Muscle layer of colon (tissue), 2 donors: ENCODE measurements at regions not wholly inside any gene's neighbourhood (a gene's known extent, or its start where the extent isn't known, plus 50 kb on each side); places are given as distances from the start of the nearest gene placed in this dataset.
"Not testable (repeated sequence)": the region's sequence is repeated elsewhere in the genome, so short reads cannot be mapped to it uniquely, and the experiment has no call there.

ENCODE experiments used
- H3K27ac ChIP-seq: one replicate; pipeline ENCODE4 v1.7.0; 2013; ENCODE audit warnings: low read depth, mild to moderate bottlenecking, low read length, moderate library complexity
- H3K27me3 ChIP-seq, 2 donors: one replicate each; pipeline ENCODE4 v1.7.0; 2013; ENCODE audit warnings: low read length in 2 of 2, mild to moderate bottlenecking in 2 of 2; ENCODE audit not compliant: insufficient read depth in 2 of 2, control insufficient read depth in 1 of 2
- H3K36me3 ChIP-seq: one replicate; pipeline ENCODE4 v1.7.0; 2013; ENCODE audit warnings: mild to moderate bottlenecking, low read length; ENCODE audit not compliant: insufficient read depth
- H3K4me1 ChIP-seq: one replicate; pipeline ENCODE4 v1.7.0; 2013; ENCODE audit warnings: mild to moderate bottlenecking, low read length; ENCODE audit not compliant: insufficient read depth
- H3K4me3 ChIP-seq, 2 donors: one replicate each; pipeline ENCODE4 v1.7.0; 2013; ENCODE audit warnings: low read length in 2 of 2, low read depth in 1 of 2, mild to moderate bottlenecking in 1 of 2, moderate library complexity in 1 of 2
- H3K9ac ChIP-seq: one replicate; pipeline ENCODE4 v1.7.0; 2013; ENCODE audit warnings: low read length
- H3K9me3 ChIP-seq: one replicate; pipeline ENCODE4 v1.7.0; 2013; ENCODE audit warnings: mild to moderate bottlenecking, low read length
- donor health status: abdominal sarcoma.
- donor health status: Adenocarcinoma of cecum.

- H3K4me3 ChIP-seq = no peak overlapping the region
- no peaks in the 10 kb centered on the region for H3K9me3 ChIP-seq
- H3K27ac ChIP-seq = no peak overlapping the region
- H3K36me3 ChIP-seq = no peaks in the 10 kb centered on the region
- H3K27me3 ChIP-seq = no peaks in the 10 kb centered on the region
- H3K4me1 ChIP-seq = no peaks in the 10 kb centered on the region
- no peak overlapping the region for H3K9ac ChIP-seq
Observed at GRCh38 chr12:89870413-89871184, 162.0 kb upstream of the ATP2B1 start.

GRCh38 chr12:89867611-89868010, 159.0 kb upstream of the ATP2B1 start:
- not testable (repeated sequence) for H3K4me3 ChIP-seq, H3K9ac ChIP-seq, H3K36me3 ChIP-seq, H3K4me1 ChIP-seq, H3K9me3 ChIP-seq, H3K27ac ChIP-seq, H3K27me3 ChIP-seq

GRCh38 chr12:89864411-89864810, 155.8 kb upstream of the ATP2B1 start:
- no peaks in the 10 kb centered on the region for H3K9me3 ChIP-seq
- H3K27ac ChIP-seq = no peak overlapping the region

GRCh38 chr12:89863968-89864367, 155.3 kb upstream of the ATP2B1 start:
- no peaks in the 10 kb centered on the region for H3K9me3 ChIP-seq
- H3K27me3 ChIP-seq = no peaks in the 10 kb centered on the region
- H3K36me3 ChIP-seq = no peaks in the 10 kb centered on the region
- no peak overlapping the region for H3K4me3 ChIP-seq
- H3K9ac ChIP-seq = no peak overlapping the region
- no peaks in the 10 kb centered on the region for H3K4me1 ChIP-seq
- H3K27ac ChIP-seq = no peak overlapping the region

More at GRCh38 chr12:89864411-89864810, 155.8 kb upstream of the ATP2B1 start:
- Histone ChIP-seq H3K9ac (no peak overlapping the region), H3K4me3 (no peak overlapping the region), H3K36me3 (no peaks in the 10 kb centered on the region), H3K4me1 (no peaks in the 10 kb centered on the region), H3K27me3 (no peaks in the 10 kb centered on the region)

- no peak overlapping the region for H3K4me3 ChIP-seq
- H3K36me3 ChIP-seq = no peaks in the 10 kb centered on the region
- no peaks in the 10 kb centered on the region for H3K27me3 ChIP-seq
- H3K4me1 ChIP-seq = no peaks in the 10 kb centered on the region
- H3K27ac ChIP-seq = no peak overlapping the region
- no peaks in the 10 kb centered on the region for H3K9me3 ChIP-seq
- H3K9ac ChIP-seq = no peak overlapping the region
Observed at GRCh38 chr12:89863493-89863938, 154.9 kb upstream of the ATP2B1 start.

- no peaks in the 10 kb centered on the region for H3K27me3 ChIP-seq
- no peak overlapping the region for H3K9ac ChIP-seq
- H3K36me3 ChIP-seq = no peaks in the 10 kb centered on the region
- no peaks in the 10 kb centered on the region for H3K9me3 ChIP-seq
- no peaks in the 10 kb centered on the region for H3K4me1 ChIP-seq
- no peak overlapping the region for H3K27ac ChIP-seq
- H3K4me3 ChIP-seq = no peak overlapping the region
Observed at GRCh38 chr12:89862511-89863445, 154.1 kb upstream of the ATP2B1 start.

- Histone ChIP-seq H3K27ac (no peak overlapping the region), H3K4me3 (no peak overlapping the region), H3K36me3 (no peaks in the 10 kb centered on the region), H3K4me1 (peaks cover 3% of the 10 kb centered on the region), H3K9me3 (no peaks in the 10 kb centered on the region), H3K27me3 (no peaks in the 10 kb centered on the region), H3K9ac (no peak overlapping the region)
Observed at GRCh38 chr12:89861086-89861485, 152.4 kb upstream of the ATP2B1 start.

GRCh38 chr12:89859508-89860220, 151.0 kb upstream of the ATP2B1 start:
- Histone ChIP-seq H3K9me3 (no peaks in the 10 kb centered on the region), H3K4me3 (no peak overlapping the region), H3K36me3 (no peaks in the 10 kb centered on the region), H3K4me1 (peaks cover 3% of the 10 kb centered on the region), H3K27ac (no peak overlapping the region), H3K9ac (no peak overlapping the region), H3K27me3 (no peaks in the 10 kb centered on the region)

- Histone ChIP-seq H3K9ac (no peak overlapping the region), H3K27me3 (no peaks in the 10 kb centered on the region), H3K4me3 (no peak overlapping the region), H3K9me3 (no peaks in the 10 kb centered on the region), H3K27ac (no peak overlapping the region), H3K36me3 (no peaks in the 10 kb centered on the region), H3K4me1 (peaks cover 3% of the 10 kb centered on the region)
Observed at GRCh38 chr12:89858718-89859117, 150.1 kb upstream of the ATP2B1 start.

- Histone ChIP-seq H3K36me3 (no peaks in the 10 kb centered on the region), H3K27ac (no peak overlapping the region), H3K9me3 (no peaks in the 10 kb centered on the region), H3K27me3 (no peaks in the 10 kb centered on the region), H3K9ac (no peak overlapping the region), H3K4me3 (no peak overlapping the region), H3K4me1 (peaks cover 3% of the 10 kb centered on the region)
Observed at GRCh38 chr12:89857652-89858274, 149.1 kb upstream of the ATP2B1 start.

- H3K36me3 ChIP-seq = no peaks in the 10 kb centered on the region
- no peak overlapping the region for H3K27ac ChIP-seq
- H3K9me3 ChIP-seq = no peaks in the 10 kb centered on the region
- H3K9ac ChIP-seq = no peak overlapping the region
- no peak overlapping the region for H3K4me3 ChIP-seq
- peaks cover 3% of the 10 kb centered on the region for H3K4me1 ChIP-seq
- H3K27me3 ChIP-seq = no peaks in the 10 kb centered on the region
Observed at GRCh38 chr12:89856431-89856830, 147.8 kb upstream of the ATP2B1 start.
